Gastrocnemius medialis (tissue), 4 donors: ENCODE measurements at regions not wholly inside any gene's neighbourhood (a gene's known extent, or its start where the extent isn't known, plus 50 kb on each side); places are given as distances from the start of the nearest gene placed in this dataset.

Source experiments
- POLR2A ChIP-seq, 2 donors: fragments of 450-650 bp; IDR thresholded peaks; one replicate each; pipeline ENCODE4 v1.6.1; 2017; ENCODE audit warnings: antibody characterized with exemption in 2 of 2, mild to moderate bottlenecking in 2 of 2, moderate library complexity in 2 of 2
- TF ChIP-seq, protein P1 (sequence below), 5 experiments: fragments of 450-650 bp in 3 of 5; fragments of 200-600 bp in 2 of 5; sonication (generic) in 2 of 5; IDR thresholded peaks in 4 of 5; conservative IDR thresholded peaks in 1 of 5; 1 replicate in 4 of 5; 2 replicates in 1 of 5; pipeline ENCODE4 v1.5.1; 2016 to 2019; ENCODE audit warnings: antibody characterized with exemption in 5 of 5, mild to moderate bottlenecking in 3 of 5, moderate library complexity in 3 of 5

DNA sequence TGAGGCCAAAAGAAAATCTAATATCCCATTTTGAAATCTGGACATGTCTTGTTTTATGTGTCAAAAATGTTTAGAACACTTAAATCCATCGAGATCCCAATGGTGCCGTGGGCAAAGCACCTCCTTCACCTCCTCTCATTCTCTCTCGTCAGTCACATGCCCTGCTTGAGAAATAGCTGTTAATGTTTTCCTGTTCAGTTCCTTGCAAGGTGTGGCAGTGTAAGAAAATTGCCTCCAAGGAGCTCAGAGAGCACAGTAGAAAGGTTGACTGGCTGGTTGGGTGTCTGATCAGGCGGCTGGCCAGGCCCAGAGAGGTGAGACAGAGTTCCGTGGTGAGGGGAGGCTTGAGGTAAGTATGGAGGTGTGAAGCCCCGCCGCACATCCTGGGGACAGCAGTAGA lies 210.2 kb downstream of the TSN start:
- TF ChIP-seq, protein P1, sequence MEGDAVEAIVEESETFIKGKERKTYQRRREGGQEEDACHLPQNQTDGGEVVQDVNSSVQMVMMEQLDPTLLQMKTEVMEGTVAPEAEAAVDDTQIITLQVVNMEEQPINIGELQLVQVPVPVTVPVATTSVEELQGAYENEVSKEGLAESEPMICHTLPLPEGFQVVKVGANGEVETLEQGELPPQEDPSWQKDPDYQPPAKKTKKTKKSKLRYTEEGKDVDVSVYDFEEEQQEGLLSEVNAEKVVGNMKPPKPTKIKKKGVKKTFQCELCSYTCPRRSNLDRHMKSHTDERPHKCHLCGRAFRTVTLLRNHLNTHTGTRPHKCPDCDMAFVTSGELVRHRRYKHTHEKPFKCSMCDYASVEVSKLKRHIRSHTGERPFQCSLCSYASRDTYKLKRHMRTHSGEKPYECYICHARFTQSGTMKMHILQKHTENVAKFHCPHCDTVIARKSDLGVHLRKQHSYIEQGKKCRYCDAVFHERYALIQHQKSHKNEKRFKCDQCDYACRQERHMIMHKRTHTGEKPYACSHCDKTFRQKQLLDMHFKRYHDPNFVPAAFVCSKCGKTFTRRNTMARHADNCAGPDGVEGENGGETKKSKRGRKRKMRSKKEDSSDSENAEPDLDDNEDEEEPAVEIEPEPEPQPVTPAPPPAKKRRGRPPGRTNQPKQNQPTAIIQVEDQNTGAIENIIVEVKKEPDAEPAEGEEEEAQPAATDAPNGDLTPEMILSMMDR (IDR thresholded peaks at IDR 0.05 in 4 of 5, conservative IDR thresholded peaks at IDR 0.05 in 1 of 5) = no peak
- TF ChIP-seq POLR2A (IDR thresholded peaks at IDR 0.05) = no peak
